HEK293 (cell line): ENCODE measurements at regions not wholly inside any gene's neighbourhood (a gene's known extent, or its start where the extent isn't known, plus 50 kb on each side); places are given as distances from the start of the nearest gene placed in this dataset.

Source experiments
- CTCF ChIP-seq: fragments of 450-650 bp; formaldehyde crosslinking; IDR thresholded peaks from 2 replicates; pipeline ENCODE4 v1.5.1; 2016; ENCODE audit warnings: missing biosample characterization, missing genetic modification characterization
- ELK4 ChIP-seq: IDR thresholded peaks from 2 replicates; pipeline ENCODE4 v1.6.1; 2011; ENCODE audit warnings: mild to moderate bottlenecking, low read depth, low read length, borderline replicate concordance
- GFI1B ChIP-seq: fragments of 450-650 bp; formaldehyde crosslinking; IDR thresholded peaks from 2 replicates; pipeline ENCODE4 v1.5.1; 2016; ENCODE audit warnings: missing biosample characterization, missing genetic modification characterization
- ZBTB8A ChIP-seq: fragments of 450-650 bp; formaldehyde crosslinking; IDR thresholded peaks from 2 replicates; pipeline ENCODE4 v1.5.1; 2016; ENCODE audit warnings: missing biosample characterization, missing genetic modification characterization
- ZNF138 ChIP-seq: fragments of 450-650 bp; formaldehyde crosslinking; IDR thresholded peaks from 2 replicates; pipeline ENCODE4 v1.5.1; 2016; ENCODE audit warnings: missing biosample characterization, missing genetic modification characterization, borderline replicate concordance
- ZNF2 ChIP-seq: fragments of 450-650 bp; formaldehyde crosslinking; IDR thresholded peaks from 2 replicates; pipeline ENCODE4 v1.5.1; 2016; ENCODE audit warnings: missing biosample characterization, missing genetic modification characterization
- ZNF248 ChIP-seq: fragments of 450-650 bp; formaldehyde crosslinking; IDR thresholded peaks from 2 replicates; pipeline ENCODE4 v1.5.1; 2017; ENCODE audit warnings: missing biosample characterization, missing genetic modification characterization
- ZNF302 ChIP-seq: fragments of 450-650 bp; formaldehyde crosslinking; IDR thresholded peaks from 2 replicates; pipeline ENCODE4 v1.5.1; 2016; ENCODE audit warnings: missing biosample characterization, missing genetic modification characterization, low read depth
- ZNF416 ChIP-seq: fragments of 450-650 bp; formaldehyde crosslinking; IDR thresholded peaks from 2 replicates; pipeline ENCODE4 v1.5.1; 2016; ENCODE audit warnings: missing biosample characterization, missing genetic modification characterization
- ZNF423 ChIP-seq: fragments of 450-650 bp; formaldehyde crosslinking; IDR thresholded peaks from 2 replicates; pipeline ENCODE4 v1.5.1; 2016; ENCODE audit warnings: missing biosample characterization, missing genetic modification characterization
- ZNF510 ChIP-seq: fragments of 450-650 bp; formaldehyde crosslinking; IDR thresholded peaks from 2 replicates; pipeline ENCODE4 v1.5.1; 2018; ENCODE audit warnings: mild to moderate bottlenecking, missing genetic modification characterization, missing biosample characterization; ENCODE audit not compliant: insufficient replicate concordance
- ZNF530 ChIP-seq: fragments of 450-650 bp; formaldehyde crosslinking; IDR thresholded peaks from 2 replicates; pipeline ENCODE4 v1.5.1; 2016; ENCODE audit warnings: low read depth, missing biosample characterization, missing genetic modification characterization
- ZNF580 ChIP-seq: fragments of 450-650 bp; formaldehyde crosslinking; IDR thresholded peaks from 2 replicates; pipeline ENCODE4 v1.5.1; 2016; ENCODE audit warnings: missing biosample characterization, missing genetic modification characterization
- ZSCAN5A ChIP-seq: fragments of 450-650 bp; formaldehyde crosslinking; IDR thresholded peaks from 2 replicates; pipeline ENCODE4 v1.5.1; 2016; ENCODE audit warnings: missing biosample characterization, missing genetic modification characterization

GRCh38 chrX:139083191-139083590 lies 371.7 kb upstream of the FGF13 start:
- no peak for TF ChIP-seq ZNF138 (tag by site-specific recombination)
- TF ChIP-seq ZNF416, result no peak
- no peak for TF ChIP-seq ELK4
- no peak for TF ChIP-seq ZNF248 (tag by site-specific recombination)
- TF ChIP-seq GFI1B (tag by site-specific recombination), result no peak
- no peak for TF ChIP-seq ZSCAN5A
- no peak for TF ChIP-seq ZBTB8A (tag by site-specific recombination)
- no peak for TF ChIP-seq ZNF530 (tag by site-specific recombination)
- TF ChIP-seq CTCF (tag by site-specific recombination), result no peak
- no peak for TF ChIP-seq ZNF580 (tag by site-specific recombination)
- no peak for TF ChIP-seq ZNF302 (tag by site-specific recombination)
- TF ChIP-seq ZNF423, result no peak
- TF ChIP-seq ZNF2 (tag by site-specific recombination), result no peak
- TF ChIP-seq ZNF510 (tag by site-specific recombination), result no peak
